K562 (cell line): ENCODE measurements at regions not wholly inside any gene's neighbourhood (a gene's known extent, or its start where the extent isn't known, plus 50 kb on each side); places are given as distances from the start of the nearest gene placed in this dataset.

Experiments
- ARNT ChIP-seq, 2 experiments: fragments of 450-650 bp; IDR thresholded peaks; 2 replicates each; pipeline ENCODE4 v1.6.1; 2016; ENCODE audit warnings: mild to moderate bottlenecking in 1 of 2
- KLF10 ChIP-seq: fragments of 250-450 bp; sonication (Bioruptor Pico); IDR thresholded peaks from 2 replicates; pipeline ENCODE4 v1.6.1; 2021; ENCODE audit warnings: matching md5 sums
- PTTG1 ChIP-seq: fragments of 450-650 bp; IDR thresholded peaks from 2 replicates; pipeline ENCODE4 v1.6.1; 2016; ENCODE audit warnings: low read depth, mild to moderate bottlenecking, missing genetic modification characterization, missing compliant biosample characterization
- REST ChIP-seq, 2 experiments: fragments of 450-650 bp; formaldehyde crosslinking in 1 of 2; IDR thresholded peaks; 2 replicates each; pipeline versions ENCODE4 v1.4.0 to v1.6.1; 2014 to 2020; ENCODE audit warnings: mild to moderate bottlenecking in 2 of 2, borderline replicate concordance in 1 of 2, low read depth in 1 of 2
- ZKSCAN3 ChIP-seq: fragments of 250-450 bp; sonication (Bioruptor Pico); IDR thresholded peaks from 2 replicates; pipeline ENCODE4 v1.4.0; 2020
- ZNF282 ChIP-seq: sonication (generic); formaldehyde crosslinking; IDR thresholded peaks from 2 replicates; pipeline ENCODE4 v1.8.1; 2023; ENCODE audit warnings: missing genetic modification reagents
- TF ChIP-seq, protein P1 (sequence below): fragments of 250-450 bp; sonication (Bioruptor Pico); IDR thresholded peaks from 2 replicates; pipeline ENCODE4 v1.4.0; 2020
- TF ChIP-seq, protein P2 (sequence below): fragments of 250-450 bp; sonication (Bioruptor Pico); IDR thresholded peaks from 2 replicates; pipeline ENCODE4 v1.4.0; 2020; ENCODE audit warnings: mild to moderate bottlenecking, moderate library complexity

DNA sequence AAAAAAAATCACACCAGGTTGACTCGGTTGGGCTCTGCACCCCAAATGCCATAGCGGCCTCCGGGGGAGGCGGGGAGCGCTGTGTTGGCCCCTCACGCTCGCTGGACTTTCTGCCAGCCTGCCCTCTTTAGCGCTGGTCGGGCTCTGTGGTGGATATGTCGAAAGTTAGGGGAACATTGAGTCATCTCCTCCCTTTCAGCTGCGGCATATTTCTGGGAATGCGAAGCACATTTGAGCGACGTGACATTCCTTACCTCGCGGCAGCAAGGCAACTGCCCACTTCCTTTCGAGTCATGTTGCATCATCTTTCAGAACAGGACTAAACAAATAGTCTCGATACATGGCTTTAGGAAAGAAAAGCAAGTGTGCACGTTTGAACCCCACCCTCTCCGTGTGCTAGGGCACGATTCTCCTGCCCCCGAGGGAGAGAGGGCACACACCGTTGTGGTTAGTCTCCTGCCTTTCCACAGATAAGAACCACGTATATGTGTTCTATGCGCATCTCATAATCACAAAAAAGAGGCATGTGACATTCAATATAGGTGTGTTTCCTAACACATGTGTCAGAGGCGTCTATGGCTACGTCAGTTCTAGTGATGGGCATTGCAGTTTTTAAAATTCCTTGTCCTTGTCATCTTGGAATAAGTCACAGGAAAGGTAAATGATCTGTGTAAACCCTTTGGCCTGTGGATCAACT is 105.9 kb upstream of the SLC45A1 start (continued):
- TF ChIP-seq, protein P1, sequence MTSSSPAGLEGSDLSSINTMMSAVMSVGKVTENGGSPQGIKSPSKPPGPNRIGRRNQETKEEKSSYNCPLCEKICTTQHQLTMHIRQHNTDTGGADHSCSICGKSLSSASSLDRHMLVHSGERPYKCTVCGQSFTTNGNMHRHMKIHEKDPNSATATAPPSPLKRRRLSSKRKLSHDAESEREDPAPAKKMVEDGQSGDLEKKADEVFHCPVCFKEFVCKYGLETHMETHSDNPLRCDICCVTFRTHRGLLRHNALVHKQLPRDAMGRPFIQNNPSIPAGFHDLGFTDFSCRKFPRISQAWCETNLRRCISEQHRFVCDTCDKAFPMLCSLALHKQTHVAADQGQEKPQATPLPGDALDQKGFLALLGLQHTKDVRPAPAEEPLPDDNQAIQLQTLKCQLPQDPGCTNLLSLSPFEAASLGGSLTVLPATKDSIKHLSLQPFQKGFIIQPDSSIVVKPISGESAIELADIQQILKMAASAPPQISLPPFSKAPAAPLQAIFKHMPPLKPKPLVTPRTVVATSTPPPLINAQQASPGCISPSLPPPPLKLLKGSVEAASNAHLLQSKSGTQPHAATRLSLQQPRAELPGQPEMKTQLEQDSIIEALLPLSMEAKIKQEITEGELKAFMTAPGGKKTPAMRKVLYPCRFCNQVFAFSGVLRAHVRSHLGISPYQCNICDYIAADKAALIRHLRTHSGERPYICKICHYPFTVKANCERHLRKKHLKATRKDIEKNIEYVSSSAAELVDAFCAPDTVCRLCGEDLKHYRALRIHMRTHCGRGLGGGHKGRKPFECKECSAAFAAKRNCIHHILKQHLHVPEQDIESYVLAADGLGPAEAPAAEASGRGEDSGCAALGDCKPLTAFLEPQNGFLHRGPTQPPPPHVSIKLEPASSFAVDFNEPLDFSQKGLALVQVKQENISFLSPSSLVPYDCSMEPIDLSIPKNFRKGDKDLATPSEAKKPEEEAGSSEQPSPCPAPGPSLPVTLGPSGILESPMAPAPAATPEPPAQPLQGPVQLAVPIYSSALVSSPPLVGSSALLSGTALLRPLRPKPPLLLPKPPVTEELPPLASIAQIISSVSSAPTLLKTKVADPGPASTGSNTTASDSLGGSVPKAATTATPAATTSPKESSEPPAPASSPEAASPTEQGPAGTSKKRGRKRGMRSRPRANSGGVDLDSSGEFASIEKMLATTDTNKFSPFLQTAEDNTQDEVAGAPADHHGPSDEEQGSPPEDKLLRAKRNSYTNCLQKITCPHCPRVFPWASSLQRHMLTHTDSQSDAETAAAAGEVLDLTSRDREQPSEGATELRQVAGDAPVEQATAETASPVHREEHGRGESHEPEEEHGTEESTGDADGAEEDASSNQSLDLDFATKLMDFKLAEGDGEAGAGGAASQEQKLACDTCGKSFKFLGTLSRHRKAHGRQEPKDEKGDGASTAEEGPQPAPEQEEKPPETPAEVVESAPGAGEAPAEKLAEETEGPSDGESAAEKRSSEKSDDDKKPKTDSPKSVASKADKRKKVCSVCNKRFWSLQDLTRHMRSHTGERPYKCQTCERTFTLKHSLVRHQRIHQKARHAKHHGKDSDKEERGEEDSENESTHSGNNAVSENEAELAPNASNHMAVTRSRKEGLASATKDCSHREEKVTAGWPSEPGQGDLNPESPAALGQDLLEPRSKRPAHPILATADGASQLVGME (CRISPR knock-in tag): peak; percentile 91
- TF ChIP-seq ARNT (IDR thresholded peaks at IDR 0.05) (peak in 1 of 2 experiments; percentile 41; a peak in 1 of 4 replicates), ZKSCAN3 (CRISPR knock-in tag) (no peak), REST (IDR thresholded peaks at IDR 0.05; ENCODE audit: borderline replicate concordance) (0 out of 2 replicates have a peak, but pooled peaks have one; percentile 6), REST (CRISPR knock-in tag; IDR thresholded peaks at IDR 0.05; ENCODE audit: low read depth) (no peak), PTTG1 (0 out of 2 replicates have a peak, but pooled peaks have one; percentile 34), KLF10 (no peak), ZNF282 (CRISPR knock-in tag) (no peak)
- TF ChIP-seq, protein P2, sequence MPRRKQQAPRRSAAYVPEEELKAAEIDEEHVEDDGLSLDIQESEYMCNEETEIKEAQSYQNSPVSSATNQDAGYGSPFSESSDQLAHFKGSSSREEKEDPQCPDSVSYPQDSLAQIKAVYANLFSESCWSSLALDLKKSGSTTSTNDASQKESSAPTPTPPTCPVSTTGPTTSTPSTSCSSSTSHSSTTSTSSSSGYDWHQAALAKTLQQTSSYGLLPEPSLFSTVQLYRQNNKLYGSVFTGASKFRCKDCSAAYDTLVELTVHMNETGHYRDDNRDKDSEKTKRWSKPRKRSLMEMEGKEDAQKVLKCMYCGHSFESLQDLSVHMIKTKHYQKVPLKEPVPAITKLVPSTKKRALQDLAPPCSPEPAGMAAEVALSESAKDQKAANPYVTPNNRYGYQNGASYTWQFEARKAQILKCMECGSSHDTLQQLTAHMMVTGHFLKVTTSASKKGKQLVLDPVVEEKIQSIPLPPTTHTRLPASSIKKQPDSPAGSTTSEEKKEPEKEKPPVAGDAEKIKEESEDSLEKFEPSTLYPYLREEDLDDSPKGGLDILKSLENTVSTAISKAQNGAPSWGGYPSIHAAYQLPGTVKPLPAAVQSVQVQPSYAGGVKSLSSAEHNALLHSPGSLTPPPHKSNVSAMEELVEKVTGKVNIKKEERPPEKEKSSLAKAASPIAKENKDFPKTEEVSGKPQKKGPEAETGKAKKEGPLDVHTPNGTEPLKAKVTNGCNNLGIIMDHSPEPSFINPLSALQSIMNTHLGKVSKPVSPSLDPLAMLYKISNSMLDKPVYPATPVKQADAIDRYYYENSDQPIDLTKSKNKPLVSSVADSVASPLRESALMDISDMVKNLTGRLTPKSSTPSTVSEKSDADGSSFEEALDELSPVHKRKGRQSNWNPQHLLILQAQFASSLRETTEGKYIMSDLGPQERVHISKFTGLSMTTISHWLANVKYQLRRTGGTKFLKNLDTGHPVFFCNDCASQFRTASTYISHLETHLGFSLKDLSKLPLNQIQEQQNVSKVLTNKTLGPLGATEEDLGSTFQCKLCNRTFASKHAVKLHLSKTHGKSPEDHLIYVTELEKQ (CRISPR knock-in tag): no peak
